Neural progenitor cell (in vitro differentiated cells): ENCODE measurements at regions not wholly inside any gene's neighbourhood (a gene's known extent, or its start where the extent isn't known, plus 50 kb on each side); places are given as distances from the start of the nearest gene placed in this dataset.

Experiments
- EZH2 ChIP-seq: fragments of 200-600 bp; sonication (generic); IDR thresholded peaks from 2 replicates; pipeline ENCODE4 v1.6.1; 2017; ENCODE audit warnings: antibody characterized with exemption, mild to moderate bottlenecking, moderate library complexity
- TF ChIP-seq, protein P1 (sequence below): fragments of 200-600 bp; sonication (generic); IDR thresholded peaks from 2 replicates; pipeline ENCODE4 v1.5.1; 2017; ENCODE audit warnings: antibody characterized with exemption, mild to moderate bottlenecking

DNA sequence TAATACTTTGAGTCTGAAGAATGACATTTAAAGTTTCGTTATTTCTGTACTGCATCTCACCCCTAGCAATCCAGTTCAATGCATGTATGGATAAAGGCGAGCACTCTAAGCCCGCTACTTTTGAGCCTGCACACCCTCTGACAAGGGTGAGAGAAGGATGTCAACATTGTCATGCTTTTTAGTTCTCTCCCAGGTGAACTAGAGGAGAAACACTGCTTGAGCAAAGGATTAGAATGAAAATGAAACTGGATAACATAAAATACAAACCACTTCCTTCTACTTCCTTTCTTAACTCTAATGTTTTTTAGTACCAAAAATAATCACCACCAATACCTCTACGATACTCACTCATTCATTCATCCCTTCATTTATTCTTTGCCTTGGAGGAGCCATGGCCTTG is 588.7 kb upstream of the NR2F2 start:
- TF ChIP-seq, protein P1, sequence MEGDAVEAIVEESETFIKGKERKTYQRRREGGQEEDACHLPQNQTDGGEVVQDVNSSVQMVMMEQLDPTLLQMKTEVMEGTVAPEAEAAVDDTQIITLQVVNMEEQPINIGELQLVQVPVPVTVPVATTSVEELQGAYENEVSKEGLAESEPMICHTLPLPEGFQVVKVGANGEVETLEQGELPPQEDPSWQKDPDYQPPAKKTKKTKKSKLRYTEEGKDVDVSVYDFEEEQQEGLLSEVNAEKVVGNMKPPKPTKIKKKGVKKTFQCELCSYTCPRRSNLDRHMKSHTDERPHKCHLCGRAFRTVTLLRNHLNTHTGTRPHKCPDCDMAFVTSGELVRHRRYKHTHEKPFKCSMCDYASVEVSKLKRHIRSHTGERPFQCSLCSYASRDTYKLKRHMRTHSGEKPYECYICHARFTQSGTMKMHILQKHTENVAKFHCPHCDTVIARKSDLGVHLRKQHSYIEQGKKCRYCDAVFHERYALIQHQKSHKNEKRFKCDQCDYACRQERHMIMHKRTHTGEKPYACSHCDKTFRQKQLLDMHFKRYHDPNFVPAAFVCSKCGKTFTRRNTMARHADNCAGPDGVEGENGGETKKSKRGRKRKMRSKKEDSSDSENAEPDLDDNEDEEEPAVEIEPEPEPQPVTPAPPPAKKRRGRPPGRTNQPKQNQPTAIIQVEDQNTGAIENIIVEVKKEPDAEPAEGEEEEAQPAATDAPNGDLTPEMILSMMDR, result no peak
- no peak for TF ChIP-seq EZH2
